Epithelial cell of proximal tubule (primary cell): ENCODE measurements at regions not wholly inside any gene's neighbourhood (a gene's known extent, or its start where the extent isn't known, plus 50 kb on each side); places are given as distances from the start of the nearest gene placed in this dataset.

ENCODE experiments used
- DNase-seq: peaks from one replicate; pipeline ENCODE4 v3.0.0-alpha.2; 2011; ENCODE audit warnings: low read depth
- H3K4me3 ChIP-seq: 2 replicates; pipeline ENCODE4 v1.5.1; 2011; ENCODE audit warnings: low read depth, mild to moderate bottlenecking, low read length
- CTCF ChIP-seq: conservative IDR thresholded peaks from 2 replicates; pipeline ENCODE4 v1.5.1; 2012; ENCODE audit warnings: low read depth, mild to moderate bottlenecking, low read length

GRCh38 chr21:36554411-36555157, 74.7 kb upstream of the CLDN14 start:
- H3K4me3 ChIP-seq = no peak overlapping the region
- no peak for TF ChIP-seq CTCF
- DNase-seq = no peak

- no peak for DNase-seq
- H3K4me3 ChIP-seq = no peak overlapping the region
- TF ChIP-seq CTCF = no peak
Observed at GRCh38 chr21:36555199-36555800, 75.4 kb upstream of the CLDN14 start.

GRCh38 chr21:36557316-36557715, 77.4 kb upstream of the CLDN14 start:
- TF ChIP-seq CTCF = no peak
- DNase-seq = no peak
- H3K4me3 ChIP-seq = no peak overlapping the region

- H3K4me3 ChIP-seq = no peak overlapping the region
- DNase-seq = no peak
- no peak for TF ChIP-seq CTCF
Observed at GRCh38 chr21:36560933-36561575, 81.1 kb upstream of the CLDN14 start.

GRCh38 chr21:36563341-36563926, 83.5 kb upstream of the CLDN14 start:
- DNase-seq = no peak
- no peak for TF ChIP-seq CTCF
- H3K4me3 ChIP-seq = no peak overlapping the region

- no peak for TF ChIP-seq CTCF
- no peak for DNase-seq
- no peak overlapping the region for H3K4me3 ChIP-seq
Observed at GRCh38 chr21:36564647-36565046, 84.7 kb upstream of the CLDN14 start.
